T-cell (primary cell): ENCODE measurements at regions not wholly inside any gene's neighbourhood (a gene's known extent, or its start where the extent isn't known, plus 50 kb on each side); places are given as distances from the start of the nearest gene placed in this dataset.

Experiments used
- ATAC-seq, 4 experiments: fragments of 200-7000 bp in 3 of 4; fragments of 150-1000 bp in 1 of 4; cut with Tn5 transposase; replicated peaks in 1 of 4; 1 replicate in 3 of 4; 2 replicates in 1 of 4; pipeline ENCODE4 v1.10.0; 2021; ENCODE audit warnings: moderate library complexity in 3 of 4, mild to moderate bottlenecking in 2 of 4, moderate number of reproducible peaks in 1 of 4
- CTCF ChIA-PET, 2 donors: fragments of 300-600 bp; sonication (Branson Sonifier 250); formaldehyde crosslinking; loops; one replicate each; lab custom pipeline; 2022; ENCODE audit warnings: antibody characterized with exemption in 2 of 2; lab: Charles Lee
- POLR2A ChIA-PET, 2 donors: fragments of 300-600 bp; sonication (Branson Sonifier 250); formaldehyde crosslinking; loops; one replicate each; lab custom pipeline; 2022; ENCODE audit warnings: antibody characterized with exemption in 2 of 2; lab: Charles Lee
- DNase-seq, 35 experiments: peaks; one replicate each; pipeline versions ENCODE4 v3.0.0 to v3.0.0-alpha.2; 2013 to 2023
- H3K27ac ChIP-seq: one replicate; pipeline ENCODE4 v1.5.1; 2013; ENCODE audit warnings: low read length
- H3K27me3 ChIP-seq, 2 experiments: replicated peaks in 1 of 2; 1 replicate in 1 of 2; 2 replicates in 1 of 2; pipeline versions ENCODE4 v1.6.1 to v1.7.0; 2013; ENCODE audit warnings: low read length in 1 of 2, mixed read lengths in 1 of 2; ENCODE audit not compliant: control insufficient read depth in 2 of 2, insufficient read depth in 2 of 2; ENCODE audit errors: extremely low read depth in 1 of 2
- H3K36me3 ChIP-seq, 2 donors: 1 replicate in 1 of 2; 2 replicates in 1 of 2; pipeline versions ENCODE4 v1.6.1 to v1.7.0; 2013; ENCODE audit warnings: low read length in 1 of 2; ENCODE audit not compliant: control insufficient read depth in 2 of 2, insufficient read depth in 1 of 2; ENCODE audit errors: extremely low read depth in 1 of 2
- H3K4me1 ChIP-seq, 2 experiments: 1 replicate in 1 of 2; 2 replicates in 1 of 2; pipeline versions ENCODE4 v1.6.1 to v1.7.0; 2013; ENCODE audit warnings: low read length in 2 of 2, mixed read lengths in 1 of 2; ENCODE audit not compliant: insufficient read depth in 2 of 2, control insufficient read depth in 1 of 2; ENCODE audit errors: extremely low read depth in 1 of 2
- H3K4me3 ChIP-seq, 2 donors: 1 replicate in 1 of 2; 2 replicates in 1 of 2; pipeline versions ENCODE4 v1.5.1 to v1.7.0; 2013; ENCODE audit warnings: mild to moderate bottlenecking in 2 of 2, low read length in 1 of 2, moderate library complexity in 1 of 2; ENCODE audit not compliant: control insufficient read depth in 1 of 2; ENCODE audit errors: extremely low read depth in 1 of 2
- H3K9me3 ChIP-seq: 2 replicates; pipeline ENCODE4 v1.7.0; 2013
- H3K27ac Mint-ChIP-seq, 2 donors: one replicate each; pipeline ENCODE4 v1.8.0; 2020 to 2021; ENCODE audit warnings: mild to moderate bottlenecking in 2 of 2, mixed read lengths in 2 of 2
- H3K27me3 Mint-ChIP-seq, 2 donors: one replicate each; pipeline ENCODE4 v1.8.0; 2021 to 2022; ENCODE audit warnings: mixed read lengths in 2 of 2
- H3K36me3 Mint-ChIP-seq: one replicate; pipeline ENCODE4 v1.8.0; 2021; ENCODE audit warnings: mixed read lengths
- H3K4me1 Mint-ChIP-seq, 3 donors: one replicate each; pipeline ENCODE4 v1.8.0; 2020 to 2022; ENCODE audit warnings: mixed read lengths in 3 of 3, mild to moderate bottlenecking in 1 of 3
- H3K4me3 Mint-ChIP-seq, 3 donors: one replicate each; pipeline ENCODE4 v1.8.0; 2020 to 2022; ENCODE audit warnings: mild to moderate bottlenecking in 3 of 3, mixed read lengths in 3 of 3, moderate library complexity in 3 of 3
- H3K9me3 Mint-ChIP-seq, 3 donors: one replicate each; pipeline ENCODE4 v1.8.0; 2020 to 2022; ENCODE audit warnings: mixed read lengths in 3 of 3
- WGBS: methylation state at CpG from one replicate; pipeline ENCODE4 v1.1.5; 2013; ENCODE audit warnings: missing lambda C conversion rate; ENCODE audit not compliant: insufficient coverage; 5-methylcytosine and 5-hydroxymethylcytosine counted together

DNA sequence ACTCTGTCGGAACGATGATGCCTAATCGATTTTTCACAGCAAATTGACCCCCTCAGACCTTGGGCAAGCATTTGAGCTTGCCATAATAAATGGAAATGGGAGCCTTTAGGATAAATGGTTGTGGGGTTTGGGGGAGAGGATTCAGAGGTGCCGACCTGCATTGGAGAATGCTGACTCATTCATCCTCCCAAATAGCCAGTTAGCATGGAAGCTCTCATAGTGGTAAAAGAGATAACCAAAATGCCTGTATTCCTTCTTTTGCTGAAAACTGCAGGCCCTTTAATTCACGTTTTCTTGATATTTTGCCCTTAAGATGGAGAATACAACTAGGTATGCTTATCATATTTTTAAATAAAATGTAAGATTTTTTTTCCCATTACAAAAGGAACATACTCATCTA, 392.6 kb upstream of the DEPDC1 start:
- no peak for ATAC-seq
- peaks cover 4 to 9% (median 7%) of the 10 kb centered on the region in 3 donors for H3K9me3 Mint-ChIP-seq
- WGBS: no CpG with 5 or more reads among the region's 5 CpGs

DNA sequence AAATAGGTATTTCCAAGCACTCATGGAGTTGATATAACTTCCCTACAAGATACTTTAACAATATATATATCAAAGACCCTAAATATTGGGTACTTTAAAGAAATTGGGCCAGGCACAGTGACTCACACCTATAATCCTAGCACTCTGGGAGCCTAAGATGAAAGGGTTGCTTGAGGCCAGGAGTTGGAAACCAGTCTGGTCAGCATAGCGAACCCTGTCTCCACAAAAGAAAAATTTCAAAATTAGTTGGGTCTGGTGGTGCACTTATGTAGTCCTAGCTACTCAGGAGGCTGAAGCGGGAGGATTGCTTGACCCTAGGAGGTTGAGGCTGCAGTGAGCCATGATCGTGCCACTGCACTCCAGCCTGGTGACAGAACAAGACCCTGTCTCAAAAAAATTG, 393.9 kb upstream of the DEPDC1 start:
- Mint-ChIP-seq H3K4me3 (no peak overlapping the region), H3K27me3 (no peaks in the 10 kb centered on the region), H3K27ac (no peak overlapping the region), H3K9me3 (peaks cover 4 to 9% (median 7%) of the 10 kb centered on the region in 3 donors), H3K4me1 (no peaks in the 10 kb centered on the region), H3K36me3 (no peaks in the 10 kb centered on the region)
- Histone ChIP-seq H3K36me3 (no peaks in the 10 kb centered on the region), H3K27ac (no peak overlapping the region), H3K9me3 (no peaks in the 10 kb centered on the region), H3K27me3 (no peaks in the 10 kb centered on the region), H3K4me3 (no peak overlapping the region), H3K4me1 (no peaks in the 10 kb centered on the region)
- ChIA-PET POLR2A (no interaction called here), CTCF (no interaction called here)
- WGBS: no CpG with 5 or more reads among the region's 3 CpGs
- ATAC-seq (no peak), DNase-seq (no peak)

More for the DNA sequence above, 392.6 kb upstream of the DEPDC1 start:
- DNase-seq: no peak
- Histone ChIP-seq H3K36me3 (no peaks in the 10 kb centered on the region), H3K4me1 (no peaks in the 10 kb centered on the region), H3K27me3 (no peaks in the 10 kb centered on the region), H3K27ac (no peak overlapping the region), H3K4me3 (no peak overlapping the region), H3K9me3 (no peaks in the 10 kb centered on the region)
- POLR2A ChIA-PET: no interaction called here
- H3K27me3 Mint-ChIP-seq: no peaks in the 10 kb centered on the region
- no peaks in the 10 kb centered on the region for H3K4me1 Mint-ChIP-seq
- H3K27ac Mint-ChIP-seq: no peak overlapping the region
- no peaks in the 10 kb centered on the region for H3K36me3 Mint-ChIP-seq
- H3K4me3 Mint-ChIP-seq: no peak overlapping the region
- CTCF ChIA-PET: no interaction called here

DNA sequence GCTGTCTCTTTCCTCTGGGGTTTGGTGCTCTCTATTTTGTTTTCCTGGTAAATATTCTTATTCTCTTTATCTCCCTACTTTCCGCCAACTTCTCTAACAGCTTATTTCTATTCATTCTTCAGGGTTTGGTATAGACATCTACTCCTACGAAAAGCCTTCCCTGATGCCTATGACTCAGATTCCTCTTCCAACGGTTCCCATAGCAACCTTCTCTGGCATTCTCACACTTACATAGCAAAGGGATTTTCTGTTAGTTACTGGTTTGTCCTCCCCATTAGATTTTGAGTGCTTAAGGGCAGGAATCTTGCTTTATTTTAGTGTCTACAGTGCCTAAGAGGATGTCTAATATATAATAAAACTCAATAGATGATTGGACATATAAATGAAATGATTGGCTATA, 407.6 kb upstream of the DEPDC1 start:
- H3K36me3 ChIP-seq: no peaks in the 10 kb centered on the region
- H3K4me1 ChIP-seq: no peaks in the 10 kb centered on the region
- H3K9me3 ChIP-seq: no peaks in the 10 kb centered on the region
- no peaks in the 10 kb centered on the region for H3K27me3 Mint-ChIP-seq
- H3K4me3 ChIP-seq: no peak overlapping the region
- peaks cover 8 to 17% (median 12%) of the 10 kb centered on the region in 3 donors for H3K9me3 Mint-ChIP-seq
- no CpG with 5 or more reads among the region's 3 CpGs for WGBS
- DNase-seq (no peak), ATAC-seq (no peak)
- no peak overlapping the region for H3K27ac ChIP-seq
- H3K27me3 ChIP-seq: no peaks in the 10 kb centered on the region
- no peaks in the 10 kb centered on the region for H3K4me1 Mint-ChIP-seq
- no peaks in the 10 kb centered on the region for H3K36me3 Mint-ChIP-seq
- no peak overlapping the region for H3K27ac Mint-ChIP-seq
- H3K4me3 Mint-ChIP-seq: no peak overlapping the region
- POLR2A ChIA-PET: no interaction called here
- CTCF ChIA-PET: no interaction called here

DNA sequence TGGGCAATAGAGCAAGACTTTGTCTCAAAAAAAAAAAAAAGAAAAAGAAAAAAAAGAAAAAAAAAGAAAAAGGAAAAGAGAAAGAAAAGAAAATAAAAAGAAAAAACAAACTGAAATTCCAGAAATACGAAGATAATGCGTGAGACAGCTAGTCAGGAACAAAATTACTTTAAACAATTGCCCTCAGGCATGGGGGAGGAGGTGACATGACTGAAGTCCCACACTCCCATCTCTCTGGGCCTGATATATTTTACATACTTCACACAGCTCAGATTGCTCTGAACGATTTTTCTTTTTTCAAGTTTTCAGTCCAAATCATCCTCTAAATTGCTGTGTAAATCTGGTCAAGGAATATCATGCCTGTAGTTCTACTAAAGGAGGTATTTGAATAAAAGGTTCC, 409.5 kb upstream of the DEPDC1 start:
- whole genome bisulfite sequencing: no CpG with 5 or more reads among the region's 3 CpGs
- Histone ChIP-seq H3K4me1 (no peaks in the 10 kb centered on the region), H3K4me3 (no peak overlapping the region), H3K27ac (no peak overlapping the region), H3K9me3 (no peaks in the 10 kb centered on the region), H3K36me3 (no peaks in the 10 kb centered on the region), H3K27me3 (no peaks in the 10 kb centered on the region)
- H3K27ac Mint-ChIP-seq: no peak overlapping the region
- H3K4me3 Mint-ChIP-seq: no peak overlapping the region
- CTCF ChIA-PET: no interaction called here
- H3K9me3 Mint-ChIP-seq: peaks cover 8 to 17% (median 14%) of the 10 kb centered on the region in 3 donors
- no peaks in the 10 kb centered on the region for H3K27me3 Mint-ChIP-seq
- DNase-seq (no peak), ATAC-seq (no peak)
- POLR2A ChIA-PET: no interaction called here
- no peaks in the 10 kb centered on the region for H3K4me1 Mint-ChIP-seq
- no peaks in the 10 kb centered on the region for H3K36me3 Mint-ChIP-seq

DNA sequence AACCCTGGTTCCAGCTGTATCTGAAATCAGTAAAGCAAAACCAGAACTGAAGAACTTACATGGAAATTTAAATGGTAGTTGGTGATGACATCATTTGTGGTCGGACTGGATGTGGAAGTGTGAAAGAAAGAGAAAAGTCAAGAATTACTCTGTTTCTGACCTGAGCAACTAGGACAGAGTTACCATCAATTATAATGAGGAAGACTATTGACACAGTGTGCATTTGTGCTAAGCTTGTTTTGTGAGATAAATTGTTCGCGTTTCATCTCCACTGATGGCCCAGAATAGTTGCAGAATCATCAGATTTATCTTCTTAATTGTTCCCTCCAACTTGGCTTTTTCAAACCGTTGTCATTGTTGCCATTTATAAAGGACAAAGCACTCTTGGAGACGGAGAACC, 410.6 kb upstream of the DEPDC1 start:
- no peak for ATAC-seq
- WGBS: 73% methylated on average over 1 of the region's 5 CpGs
- H3K27ac Mint-ChIP-seq: no peak overlapping the region

DNA sequence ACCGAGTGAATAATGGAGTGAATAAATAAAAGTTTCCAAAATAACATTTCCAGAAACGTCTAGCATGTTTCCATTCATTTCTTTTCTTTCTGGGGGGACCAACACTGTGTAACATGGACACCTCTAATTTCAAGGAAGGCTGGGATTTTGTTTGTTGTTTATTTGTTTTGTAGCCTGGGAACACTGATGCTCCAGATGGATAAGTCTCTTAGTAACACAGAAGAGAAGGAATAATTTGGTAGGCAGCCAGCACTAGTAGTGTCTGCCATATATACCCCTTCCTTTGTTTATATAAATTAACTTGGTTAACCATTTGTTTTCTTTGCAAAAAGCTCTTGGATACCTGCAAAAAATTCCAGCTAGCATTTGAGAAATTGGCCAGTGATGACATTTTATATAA, 411.4 kb upstream of the DEPDC1 start:
- DNase-seq: no peak
- no peaks in the 10 kb centered on the region for H3K4me1 Mint-ChIP-seq
- Histone ChIP-seq H3K9me3 (no peaks in the 10 kb centered on the region), H3K4me1 (no peaks in the 10 kb centered on the region), H3K4me3 (no peak overlapping the region), H3K36me3 (no peaks in the 10 kb centered on the region), H3K27ac (no peak overlapping the region), H3K27me3 (no peaks in the 10 kb centered on the region)
- ChIA-PET CTCF (no interaction called here), POLR2A (no interaction called here)
- H3K4me3 Mint-ChIP-seq: no peak overlapping the region
- no peak overlapping the region for H3K27ac Mint-ChIP-seq
- H3K36me3 Mint-ChIP-seq: no peaks in the 10 kb centered on the region
- WGBS: no CpG with 5 or more reads among the region's 2 CpGs
- H3K9me3 Mint-ChIP-seq: peaks cover 11 to 23% (median 12%) of the 10 kb centered on the region in 3 donors
- no peaks in the 10 kb centered on the region for H3K27me3 Mint-ChIP-seq
- ATAC-seq: no peak

More for the DNA sequence above, 410.6 kb upstream of the DEPDC1 start:
- no peak for DNase-seq
- Mint-ChIP-seq H3K9me3 (peaks cover 8 to 18% (median 17%) of the 10 kb centered on the region in 3 donors), H3K4me3 (no peak overlapping the region), H3K4me1 (no peaks in the 10 kb centered on the region), H3K36me3 (no peaks in the 10 kb centered on the region), H3K27me3 (no peaks in the 10 kb centered on the region)
- POLR2A ChIA-PET: no interaction called here
- Histone ChIP-seq H3K4me1 (no peaks in the 10 kb centered on the region), H3K4me3 (no peak overlapping the region), H3K36me3 (no peaks in the 10 kb centered on the region), H3K27ac (no peak overlapping the region), H3K27me3 (no peaks in the 10 kb centered on the region), H3K9me3 (no peaks in the 10 kb centered on the region)
- CTCF ChIA-PET: no interaction called here

DNA sequence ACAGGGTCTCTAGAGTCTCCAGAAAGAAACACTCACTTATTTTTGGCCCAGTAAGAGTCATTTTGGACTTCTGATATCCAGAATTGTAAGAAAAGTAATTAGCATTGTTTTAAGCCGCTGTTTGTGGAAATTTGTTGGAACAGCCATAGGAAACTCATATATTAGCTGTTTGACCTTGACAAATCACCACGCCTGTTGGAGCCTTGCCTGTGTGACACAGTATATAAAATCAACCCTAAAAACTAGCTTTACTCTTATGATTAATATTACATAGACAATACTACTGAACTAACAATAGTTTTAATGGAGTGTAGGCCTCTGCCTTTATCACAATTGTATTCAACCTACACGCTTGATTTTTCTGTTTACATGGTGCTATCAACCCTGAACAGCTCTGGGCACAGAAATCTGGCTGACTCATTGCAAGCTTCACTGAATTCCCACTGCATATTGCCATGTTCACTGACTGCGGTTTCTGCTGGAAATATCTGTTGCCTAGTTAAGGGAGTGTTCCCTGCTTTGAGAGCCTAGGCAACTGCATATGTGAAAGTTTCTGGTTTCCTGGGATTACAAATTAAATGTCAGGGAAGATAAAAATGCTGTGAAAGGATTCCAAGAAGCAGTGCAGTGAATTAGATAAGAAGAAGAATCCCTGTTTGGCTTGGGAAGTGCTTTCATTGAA, 419.5 kb upstream of the DEPDC1 start:
- no peaks in the 10 kb centered on the region for H3K9me3 ChIP-seq
- no peaks in the 10 kb centered on the region for H3K4me1 Mint-ChIP-seq
- H3K4me3 Mint-ChIP-seq: no peak overlapping the region
- no peak for ATAC-seq
- no peak overlapping the region for H3K27ac Mint-ChIP-seq
- H3K9me3 Mint-ChIP-seq: peaks cover 7 to 20% (median 19%) of the 10 kb centered on the region in 3 donors
- no peak overlapping the region for H3K27ac ChIP-seq
- POLR2A ChIA-PET: no interaction called here
- 67% methylated on average over 1 of the region's 4 CpGs for WGBS
- no peaks in the 10 kb centered on the region for H3K27me3 ChIP-seq
- no peaks in the 10 kb centered on the region for H3K36me3 ChIP-seq
- H3K4me1 ChIP-seq: no peaks in the 10 kb centered on the region
- no peaks in the 10 kb centered on the region for H3K27me3 Mint-ChIP-seq
- DNase-seq: no peak
- H3K36me3 Mint-ChIP-seq: no peaks in the 10 kb centered on the region
- H3K4me3 ChIP-seq: no peak overlapping the region
- CTCF ChIA-PET: no interaction called here
